GM18507 (cell line): ENCODE measurements at regions not wholly inside any gene's neighbourhood (a gene's known extent, or its start where the extent isn't known, plus 50 kb on each side); places are given as distances from the start of the nearest gene placed in this dataset.
A peak's percentile ranks its signal among the peaks of the same experiment; 100 is the strongest.
"Not testable (repeated sequence)": the region's sequence is repeated elsewhere in the genome, so short reads cannot be mapped to it uniquely, and the experiment has no call there.

Experiments
- DNase-seq: peaks from one replicate; pipeline ENCODE4 v3.0.0; 2011; ENCODE audit warnings: low read depth; ENCODE audit not compliant: insufficient read length; ENCODE audit errors: extremely low spot score
- FAIRE-seq: peaks from 2 replicates; lab custom pipeline; 2011; peaks lifted over from hg19 to GRCh38; lab: Jason Lieb, UNC

DNA sequence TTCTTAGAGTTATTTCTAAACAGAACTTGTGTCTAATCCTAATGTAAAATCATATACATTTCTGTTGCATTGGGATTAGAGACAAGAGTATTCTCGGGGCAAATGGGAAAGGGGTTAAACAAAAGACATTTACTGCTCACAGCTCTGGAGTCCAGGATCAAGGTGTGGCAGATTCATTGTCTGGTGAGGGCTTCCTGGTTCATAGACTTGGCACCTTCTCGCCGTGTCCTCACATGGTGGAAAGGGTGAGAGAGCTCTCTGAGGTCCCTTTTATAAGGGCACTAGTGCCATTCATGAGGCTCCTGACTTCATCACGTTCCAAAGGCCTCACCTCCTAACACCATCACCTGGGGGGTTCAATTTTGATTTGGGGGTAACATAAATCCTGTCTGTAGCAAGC lies 90.3 kb upstream of the PRKX start:
- FAIRE-seq (no peak), DNase-seq (no peak)

DNA sequence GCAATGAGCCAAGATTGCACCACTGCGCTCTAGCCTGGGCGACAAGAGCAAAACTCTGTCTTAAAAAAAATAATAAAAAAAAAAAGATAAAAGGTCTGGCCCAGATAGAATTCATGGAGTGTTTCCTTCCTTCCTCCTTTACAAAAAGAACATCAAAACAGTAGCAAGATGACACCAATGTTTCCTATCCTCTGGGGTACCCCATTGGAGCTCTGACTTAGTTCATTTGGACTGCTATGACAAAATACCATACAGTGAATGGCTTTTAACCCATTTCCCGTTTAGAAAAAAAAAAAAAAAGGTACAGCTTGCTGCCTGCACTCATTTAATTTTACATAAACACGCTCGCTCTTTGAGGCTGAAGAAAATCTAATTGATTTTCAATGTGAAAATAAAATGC lies 89.9 kb upstream of the PRKX start:
- no peak for FAIRE-seq
- DNase-seq: no peak

DNA sequence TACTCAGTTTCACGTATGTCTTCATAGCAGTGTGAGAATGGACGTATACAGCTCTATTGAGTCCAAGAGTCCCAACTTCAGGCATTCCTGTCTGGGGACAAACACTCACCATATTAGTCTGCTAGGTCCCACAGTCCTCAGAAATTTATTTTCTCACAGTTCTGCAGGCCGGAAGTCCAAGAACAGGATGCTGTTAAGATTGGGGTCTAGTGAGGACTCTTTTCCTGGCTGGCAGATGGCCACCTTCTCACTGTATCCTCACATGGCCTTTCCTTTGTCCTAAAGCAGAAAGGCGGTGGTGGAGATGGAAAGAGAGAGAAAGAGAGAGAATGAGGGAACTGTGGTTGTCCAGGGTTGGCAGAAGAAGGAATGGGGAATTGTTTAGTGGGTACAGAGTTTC lies 82.0 kb upstream of the PRKX start:
- DNase-seq: not testable (repeated sequence)
- peak; percentile 31 for FAIRE-seq

DNA sequence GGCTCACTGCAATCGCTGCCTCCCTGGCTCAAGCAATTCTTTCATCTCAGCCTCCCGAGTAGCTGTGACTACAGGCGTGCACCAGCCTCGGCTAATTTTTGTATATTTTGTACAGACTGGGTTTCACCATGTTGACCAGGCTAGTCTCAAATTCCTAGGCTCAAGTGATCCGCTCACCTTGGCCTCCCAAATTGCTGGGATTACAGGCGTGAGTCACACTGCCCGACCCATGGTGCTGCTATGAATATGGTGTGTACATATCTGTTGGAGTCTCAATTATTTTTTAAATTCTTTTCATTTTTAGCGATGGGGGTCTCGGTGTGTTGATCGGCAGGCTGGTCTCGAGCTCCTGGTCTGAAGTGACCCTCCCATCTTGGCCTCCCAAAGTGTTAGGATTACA lies 78.0 kb upstream of the PRKX start:
- FAIRE-seq: no peak
- DNase-seq: no peak

DNA sequence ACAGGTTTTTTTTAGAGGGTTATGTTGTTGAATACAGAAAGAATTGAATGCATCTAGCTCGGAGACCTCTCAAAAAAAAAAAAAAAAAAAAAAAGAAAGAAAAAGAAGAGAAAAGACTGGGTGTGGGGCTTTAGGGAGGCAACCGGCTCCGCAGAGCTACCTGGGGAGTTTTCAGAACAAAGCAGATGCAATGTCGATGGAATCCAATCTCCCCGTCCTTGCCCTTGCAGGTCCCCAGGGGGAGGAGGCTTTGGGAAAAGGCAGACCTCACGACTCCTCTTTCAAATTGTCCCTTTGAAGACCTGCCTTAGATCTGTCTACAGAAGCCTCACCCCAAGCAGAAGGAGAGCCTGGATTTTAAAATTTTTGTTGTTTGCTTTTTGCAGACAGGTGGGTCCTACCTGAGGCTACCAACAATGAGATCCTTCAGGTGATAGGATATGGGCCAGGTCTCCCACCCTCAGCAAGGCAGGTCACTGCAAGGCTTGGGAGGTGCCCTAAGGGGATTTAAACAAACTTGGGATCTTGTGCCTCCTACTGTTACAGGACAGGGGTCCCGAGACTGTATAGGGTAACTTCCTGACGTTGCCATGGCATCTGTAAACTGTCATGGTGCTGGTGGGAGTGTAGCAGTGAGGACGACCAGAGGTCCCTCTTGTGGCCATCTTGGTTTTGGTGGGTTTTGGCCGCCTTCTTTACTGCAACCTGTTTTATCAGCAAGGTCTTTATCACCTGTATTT lies 75.2 kb upstream of the PRKX start:
- FAIRE-seq (no peak), DNase-seq (no peak)

DNA sequence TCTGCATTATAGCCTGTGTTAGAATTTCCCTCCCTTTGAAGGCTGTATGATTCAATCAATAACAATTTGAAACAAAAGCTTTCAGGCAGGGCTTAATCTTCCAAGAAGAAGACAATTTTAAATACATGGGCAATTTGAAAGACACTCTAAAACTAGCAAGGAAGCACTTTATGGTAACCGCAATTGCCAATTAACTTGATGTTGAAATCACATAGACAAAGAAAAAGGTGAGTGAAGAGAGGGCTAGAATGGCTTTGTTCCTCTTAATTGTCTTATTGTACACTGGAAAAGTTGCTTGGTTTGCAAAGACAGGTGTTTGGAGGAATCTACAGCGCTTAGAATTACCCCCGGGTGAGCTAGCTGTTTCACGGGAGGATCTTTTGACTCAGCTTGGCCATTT lies 74.4 kb upstream of the PRKX start:
- FAIRE-seq: no peak
- DNase-seq: no peak

DNA sequence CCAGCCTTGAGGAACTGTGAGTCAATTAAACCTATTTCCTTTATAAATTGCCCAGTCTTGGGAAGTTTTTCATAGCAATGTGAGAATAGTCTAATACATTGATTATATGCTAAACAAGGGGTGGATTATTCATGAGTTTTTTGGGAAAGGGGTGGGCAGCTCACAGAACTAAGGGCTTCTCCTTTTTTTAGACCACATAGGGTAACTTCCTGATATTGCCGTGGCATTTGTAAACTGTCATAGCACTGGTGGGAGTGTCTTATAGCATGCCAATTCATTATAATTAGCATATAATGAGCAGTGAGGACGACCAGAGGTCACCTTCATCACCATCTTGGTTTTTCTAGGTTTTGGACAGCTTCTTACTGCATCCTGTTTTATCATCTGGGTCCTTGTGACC lies 72.4 kb upstream of the PRKX start:
- not testable (repeated sequence) for DNase-seq
- FAIRE-seq: peak; percentile 35

DNA sequence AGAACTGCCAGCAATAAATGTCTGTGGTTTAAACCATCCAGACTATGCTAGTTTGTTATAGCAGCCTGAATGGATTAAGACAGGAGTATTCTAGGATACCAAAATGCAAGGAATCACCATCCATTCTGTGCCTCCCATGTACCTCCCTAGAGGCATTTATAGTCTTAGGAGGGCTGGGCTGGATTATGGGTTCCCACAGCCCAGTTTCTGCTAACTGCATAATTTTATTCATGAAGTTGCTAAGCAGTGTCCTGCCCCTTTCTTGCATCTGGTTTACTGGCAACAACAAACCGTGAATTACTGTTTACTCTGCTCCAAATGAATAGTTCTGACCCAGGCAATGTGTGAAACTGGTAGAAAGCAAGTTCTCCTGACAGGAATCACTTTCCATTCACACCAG lies 67.1 kb upstream of the PRKX start:
- FAIRE-seq (no peak), DNase-seq (no peak)

DNA sequence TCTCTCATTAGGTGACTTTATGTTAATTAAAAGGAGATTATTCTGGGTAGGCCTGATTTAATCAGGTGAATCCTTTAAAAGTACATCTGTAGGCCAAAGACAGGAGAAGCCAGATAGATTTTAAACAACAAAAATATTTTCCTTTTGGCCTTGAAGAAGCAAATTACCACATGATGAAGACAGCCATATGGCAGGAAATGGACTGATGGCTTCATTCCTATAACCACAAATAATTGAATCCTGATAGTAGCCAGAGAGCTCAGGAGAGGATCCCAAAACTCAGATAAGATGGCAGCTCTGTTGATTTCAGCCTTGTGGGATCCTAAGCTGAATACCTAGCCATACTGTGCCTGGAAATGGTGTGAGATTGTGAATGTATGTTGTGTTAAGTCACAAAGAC lies 66.1 kb upstream of the PRKX start:
- no peak for DNase-seq
- no peak for FAIRE-seq

DNA sequence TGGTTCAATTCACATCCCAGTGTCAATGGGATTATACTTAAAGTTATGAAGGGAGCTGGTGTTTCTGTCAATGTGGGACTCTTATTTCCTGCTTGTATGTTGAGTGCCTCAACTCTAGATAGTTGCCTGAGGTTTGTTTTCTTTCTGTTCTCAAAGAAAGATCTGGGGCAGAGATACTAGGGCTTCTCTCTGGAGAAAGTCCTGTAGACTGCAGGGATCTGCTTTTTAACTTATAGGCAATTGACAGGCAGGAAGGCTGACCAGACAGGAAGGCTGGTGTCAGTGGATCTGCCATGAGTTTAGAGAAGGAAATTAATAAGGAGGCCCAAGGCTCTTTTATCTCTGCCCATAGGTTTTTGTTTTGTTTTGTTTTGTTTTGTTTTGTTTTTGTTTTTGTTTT lies 64.0 kb upstream of the PRKX start:
- FAIRE-seq (peak; percentile 26), DNase-seq (no peak)

DNA sequence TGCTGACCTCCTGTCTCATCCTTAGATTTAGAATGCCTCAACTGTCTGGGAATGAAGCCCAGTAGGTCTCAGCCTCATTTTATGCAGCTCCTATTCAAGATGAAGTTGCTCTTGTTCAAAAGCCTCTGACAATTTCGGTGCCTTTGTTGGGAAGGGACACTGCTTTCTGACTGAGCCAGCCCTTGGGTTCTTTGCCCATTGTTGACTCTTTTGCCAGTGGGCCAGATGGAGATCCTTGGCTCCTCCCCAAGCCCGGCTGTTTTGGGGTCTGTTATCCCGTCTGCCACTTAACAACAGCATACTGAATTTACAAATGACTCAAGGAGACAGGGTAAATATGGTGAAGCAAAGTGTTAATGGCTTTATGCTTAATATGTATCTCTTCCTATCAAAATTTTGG lies 58.3 kb upstream of the PRKX start:
- FAIRE-seq (no peak), DNase-seq (no peak)

DNA sequence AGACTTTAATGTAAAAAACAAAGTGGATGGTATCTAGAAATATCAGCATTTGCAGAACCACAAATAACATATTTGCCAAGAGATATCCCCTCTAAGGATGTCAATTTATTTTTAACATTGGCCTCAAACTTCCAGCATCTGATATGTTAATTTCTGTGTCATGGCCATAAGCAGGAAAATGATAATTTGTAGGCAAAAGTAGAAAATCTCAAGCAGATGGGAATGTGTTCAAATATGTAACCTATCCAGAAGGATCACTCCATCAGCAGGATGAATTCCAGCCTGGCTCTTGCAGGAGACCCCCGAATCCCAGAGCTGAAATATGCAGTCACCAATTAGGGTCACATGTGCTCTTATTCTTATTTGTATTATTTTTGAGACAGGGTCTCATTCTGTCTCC lies 55.4 kb upstream of the PRKX start:
- no peak for FAIRE-seq
- DNase-seq: no peak
